HL-60 (cell line): ENCODE measurements at regions not wholly inside any gene's neighbourhood (a gene's known extent, or its start where the extent isn't known, plus 50 kb on each side); places are given as distances from the start of the nearest gene placed in this dataset.

Experiments
- POLR2AphosphoS5 ChIP-seq: IDR thresholded peaks from 2 replicates; pipeline ENCODE4 v1.6.1; 2012; ENCODE audit warnings: low read depth
- TF ChIP-seq, protein P1 (sequence below): IDR thresholded peaks from one replicate; pipeline ENCODE4 v1.5.1; 2011; ENCODE audit warnings: low read length, control low read depth, inconsistent platforms; ENCODE audit not compliant: insufficient read depth

GRCh38 chr9:30846651-30847050, 1537.8 kb upstream of the ACO1 start:
- TF ChIP-seq, protein P1, sequence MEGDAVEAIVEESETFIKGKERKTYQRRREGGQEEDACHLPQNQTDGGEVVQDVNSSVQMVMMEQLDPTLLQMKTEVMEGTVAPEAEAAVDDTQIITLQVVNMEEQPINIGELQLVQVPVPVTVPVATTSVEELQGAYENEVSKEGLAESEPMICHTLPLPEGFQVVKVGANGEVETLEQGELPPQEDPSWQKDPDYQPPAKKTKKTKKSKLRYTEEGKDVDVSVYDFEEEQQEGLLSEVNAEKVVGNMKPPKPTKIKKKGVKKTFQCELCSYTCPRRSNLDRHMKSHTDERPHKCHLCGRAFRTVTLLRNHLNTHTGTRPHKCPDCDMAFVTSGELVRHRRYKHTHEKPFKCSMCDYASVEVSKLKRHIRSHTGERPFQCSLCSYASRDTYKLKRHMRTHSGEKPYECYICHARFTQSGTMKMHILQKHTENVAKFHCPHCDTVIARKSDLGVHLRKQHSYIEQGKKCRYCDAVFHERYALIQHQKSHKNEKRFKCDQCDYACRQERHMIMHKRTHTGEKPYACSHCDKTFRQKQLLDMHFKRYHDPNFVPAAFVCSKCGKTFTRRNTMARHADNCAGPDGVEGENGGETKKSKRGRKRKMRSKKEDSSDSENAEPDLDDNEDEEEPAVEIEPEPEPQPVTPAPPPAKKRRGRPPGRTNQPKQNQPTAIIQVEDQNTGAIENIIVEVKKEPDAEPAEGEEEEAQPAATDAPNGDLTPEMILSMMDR, result no peak
- no peak for TF ChIP-seq POLR2AphosphoS5
